ENCODE measurements at regions not wholly inside any gene's neighbourhood (a gene's known extent, or its start where the extent isn't known, plus 50 kb on each side); places are given as distances from the start of the nearest gene placed in this dataset.

DNA sequence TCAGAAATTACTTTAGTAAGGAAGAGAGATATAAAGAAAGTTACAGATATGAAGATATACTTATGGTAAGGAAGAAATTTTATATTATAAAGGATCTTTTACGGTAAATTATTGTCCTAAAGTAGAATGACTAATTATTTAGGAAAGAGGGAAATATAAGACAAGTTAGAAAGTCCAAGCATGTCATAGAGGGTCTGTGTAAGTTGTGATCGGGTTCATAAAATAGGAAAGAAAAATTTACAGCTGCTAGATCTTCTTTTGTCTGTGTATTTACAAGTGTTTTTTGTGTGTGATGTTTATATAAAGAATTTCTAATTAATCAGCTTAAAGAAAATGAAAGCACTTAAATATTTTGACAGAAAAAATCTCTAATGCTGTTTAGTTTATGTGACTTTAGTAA lies 1054.9 kb upstream of the DIAPH2 start:
- TF ChIP-seq SNAI2 (CRISPR knock-in tag; IDR thresholded peaks at IDR 0.05): no peak
- no peak for TF ChIP-seq RARB (CRISPR knock-in tag; IDR thresholded peaks at IDR 0.05)
- TF ChIP-seq ARNTL (CRISPR knock-in tag; IDR thresholded peaks at IDR 0.05; ENCODE audit: borderline replicate concordance, low read depth): no peak
- TF ChIP-seq OSR1 (CRISPR knock-in tag; IDR thresholded peaks at IDR 0.05): no peak
- TF ChIP-seq GLIS3 (CRISPR knock-in tag; IDR thresholded peaks at IDR 0.05): no peak
- TF ChIP-seq, protein P1, sequence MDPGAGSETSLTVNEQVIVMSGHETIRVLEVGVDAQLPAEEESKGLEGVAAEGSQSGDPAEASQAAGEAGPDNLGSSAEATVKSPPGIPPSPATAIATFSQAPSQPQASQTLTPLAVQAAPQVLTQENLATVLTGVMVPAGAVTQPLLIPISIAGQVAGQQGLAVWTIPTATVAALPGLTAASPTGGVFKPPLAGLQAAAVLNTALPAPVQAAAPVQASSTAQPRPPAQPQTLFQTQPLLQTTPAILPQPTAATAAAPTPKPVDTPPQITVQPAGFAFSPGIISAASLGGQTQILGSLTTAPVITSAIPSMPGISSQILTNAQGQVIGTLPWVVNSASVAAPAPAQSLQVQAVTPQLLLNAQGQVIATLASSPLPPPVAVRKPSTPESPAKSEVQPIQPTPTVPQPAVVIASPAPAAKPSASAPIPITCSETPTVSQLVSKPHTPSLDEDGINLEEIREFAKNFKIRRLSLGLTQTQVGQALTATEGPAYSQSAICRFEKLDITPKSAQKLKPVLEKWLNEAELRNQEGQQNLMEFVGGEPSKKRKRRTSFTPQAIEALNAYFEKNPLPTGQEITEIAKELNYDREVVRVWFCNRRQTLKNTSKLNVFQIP (CRISPR knock-in tag; IDR thresholded peaks at IDR 0.05; ENCODE audit: borderline replicate concordance, low read depth): no peak
- TF ChIP-seq ZFP3 (CRISPR knock-in tag; IDR thresholded peaks at IDR 0.05): no peak
- TF ChIP-seq, protein P2, sequence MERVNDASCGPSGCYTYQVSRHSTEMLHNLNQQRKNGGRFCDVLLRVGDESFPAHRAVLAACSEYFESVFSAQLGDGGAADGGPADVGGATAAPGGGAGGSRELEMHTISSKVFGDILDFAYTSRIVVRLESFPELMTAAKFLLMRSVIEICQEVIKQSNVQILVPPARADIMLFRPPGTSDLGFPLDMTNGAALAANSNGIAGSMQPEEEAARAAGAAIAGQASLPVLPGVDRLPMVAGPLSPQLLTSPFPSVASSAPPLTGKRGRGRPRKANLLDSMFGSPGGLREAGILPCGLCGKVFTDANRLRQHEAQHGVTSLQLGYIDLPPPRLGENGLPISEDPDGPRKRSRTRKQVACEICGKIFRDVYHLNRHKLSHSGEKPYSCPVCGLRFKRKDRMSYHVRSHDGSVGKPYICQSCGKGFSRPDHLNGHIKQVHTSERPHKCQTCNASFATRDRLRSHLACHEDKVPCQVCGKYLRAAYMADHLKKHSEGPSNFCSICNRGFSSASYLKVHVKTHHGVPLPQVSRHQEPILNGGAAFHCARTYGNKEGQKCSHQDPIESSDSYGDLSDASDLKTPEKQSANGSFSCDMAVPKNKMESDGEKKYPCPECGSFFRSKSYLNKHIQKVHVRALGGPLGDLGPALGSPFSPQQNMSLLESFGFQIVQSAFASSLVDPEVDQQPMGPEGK (CRISPR knock-in tag; IDR thresholded peaks at IDR 0.05; ENCODE audit: borderline replicate concordance): no peak
- TF ChIP-seq PPARA (CRISPR knock-in tag; IDR thresholded peaks at IDR 0.05; ENCODE audit: borderline replicate concordance): no peak
- TF ChIP-seq ZNF70 (CRISPR knock-in tag; IDR thresholded peaks at IDR 0.05): no peak
- TF ChIP-seq, protein P3, sequence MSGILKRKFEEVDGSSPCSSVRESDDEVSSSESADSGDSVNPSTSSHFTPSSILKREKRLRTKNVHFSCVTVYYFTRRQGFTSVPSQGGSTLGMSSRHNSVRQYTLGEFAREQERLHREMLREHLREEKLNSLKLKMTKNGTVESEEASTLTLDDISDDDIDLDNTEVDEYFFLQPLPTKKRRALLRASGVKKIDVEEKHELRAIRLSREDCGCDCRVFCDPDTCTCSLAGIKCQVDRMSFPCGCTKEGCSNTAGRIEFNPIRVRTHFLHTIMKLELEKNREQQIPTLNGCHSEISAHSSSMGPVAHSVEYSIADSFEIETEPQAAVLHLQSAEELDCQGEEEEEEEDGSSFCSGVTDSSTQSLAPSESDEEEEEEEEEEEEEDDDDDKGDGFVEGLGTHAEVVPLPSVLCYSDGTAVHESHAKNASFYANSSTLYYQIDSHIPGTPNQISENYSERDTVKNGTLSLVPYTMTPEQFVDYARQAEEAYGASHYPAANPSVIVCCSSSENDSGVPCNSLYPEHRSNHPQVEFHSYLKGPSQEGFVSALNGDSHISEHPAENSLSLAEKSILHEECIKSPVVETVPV (CRISPR knock-in tag; IDR thresholded peaks at IDR 0.05): no peak

Measured in SK-N-SH treated with all-trans-retinoic acid at 6 μM for 48 hours (cell line).